HepG2 (cell line): ENCODE measurements at regions not wholly inside any gene's neighbourhood (a gene's known extent, or its start where the extent isn't known, plus 50 kb on each side); places are given as distances from the start of the nearest gene placed in this dataset.

ENCODE experiments used
- ATAC-seq: fragments of 200-7000 bp; cut with Tn5 transposase; 3 replicates; pipeline ENCODE4 v1.9.1; 2020; ENCODE audit warnings: mild to moderate bottlenecking, moderate library complexity
- BruUV-seq: library from RNA; stranded (reverse); fragments of 400-500 nt; replicated peaks from 2 replicates; lab custom pipeline; 2021; lab: Mats Ljungman, UMichigan
- CTCF ChIA-PET: fragments of 300-600 bp; formaldehyde crosslinking; extraction: SDS; loops from one replicate; lab custom pipeline; 2021; ENCODE audit warnings: low total read pairs, inconsistent platforms, low intra/inter-chr PET ratio; lab: Yijun Ruan, JAX
- POLR2A ChIA-PET: fragments of 350-600 bp; sonication (Branson Sonifier 250); formaldehyde crosslinking; loops from one replicate; lab custom pipeline; 2020; ENCODE audit warnings: antibody characterized with exemption, inconsistent platforms; lab: Yijun Ruan, JAX
- DNase-seq: peaks from one replicate; pipeline ENCODE4 v3.0.0-alpha.2; 2015; ENCODE audit warnings: low spot score
- FAIRE-seq: peaks from 3 replicates; lab custom pipeline; 2011; peaks lifted over from hg19 to GRCh38; lab: Jason Lieb, UNC
- H2AFZ ChIP-seq: one replicate; pipeline ENCODE4 v1.6.1; 2011; ENCODE audit warnings: low read length, inconsistent platforms
- H3K27ac ChIP-seq: fragments of 300-600 bp; 3 replicates; pipeline ENCODE4 v1.8.0; 2011; ENCODE audit warnings: mixed run types, mild to moderate bottlenecking, mixed read lengths, low read length, inconsistent platforms; ENCODE audit not compliant: insufficient read depth; ENCODE audit errors: extremely low read length
- H3K27me3 ChIP-seq, 2 experiments: fragments of 200-600 bp in 1 of 2; 2 replicates in 1 of 2; 3 replicates in 1 of 2; pipeline versions ENCODE4 v1.6.0 to v1.8.0; 2011; ENCODE audit warnings: low read length in 2 of 2, mild to moderate bottlenecking in 2 of 2, moderate library complexity in 2 of 2, inconsistent platforms in 1 of 2; ENCODE audit not compliant: insufficient read depth in 2 of 2, control insufficient read depth in 1 of 2
- H3K36me3 ChIP-seq, 2 experiments: fragments of 200-600 bp in 1 of 2; replicated peaks in 1 of 2; 2 replicates in 1 of 2; 3 replicates in 1 of 2; pipeline versions ENCODE4 v1.5.1 to v1.8.0; 2011; ENCODE audit warnings: low read length in 2 of 2, inconsistent platforms in 1 of 2; ENCODE audit not compliant: insufficient read depth in 2 of 2, control insufficient read depth in 1 of 2
- H3K4me1 ChIP-seq: 2 replicates; pipeline ENCODE4 v1.5.1; 2012; ENCODE audit warnings: low read length, inconsistent platforms; ENCODE audit not compliant: insufficient read depth
- H3K4me2 ChIP-seq: 2 replicates; pipeline ENCODE4 v1.6.0; 2011; ENCODE audit warnings: low read depth, low read length, inconsistent platforms
- H3K4me3 ChIP-seq, 3 experiments: fragments of 200-600 bp in 1 of 3; sonication (generic), shearing (Covaris generic) in 1 of 3; replicated peaks in 1 of 3; 2 replicates each; pipeline ENCODE4 v1.5.1; 2011 to 2016; ENCODE audit warnings: low read length in 3 of 3, inconsistent platforms in 2 of 3, low read depth in 2 of 3, mild to moderate bottlenecking in 2 of 3, control low read depth in 1 of 3, mixed read lengths in 1 of 3; ENCODE audit not compliant: insufficient read depth in 1 of 3
- H3K79me2 ChIP-seq: one replicate; pipeline ENCODE4 v1.6.1; 2011; ENCODE audit warnings: low read length, inconsistent platforms; ENCODE audit not compliant: insufficient read depth
- H3K9ac ChIP-seq: 2 replicates; pipeline ENCODE4 v1.6.0; 2011; ENCODE audit warnings: mild to moderate bottlenecking, low read depth, low read length, inconsistent platforms; ENCODE audit not compliant: insufficient read depth
- H3K9me3 ChIP-seq: 2 replicates; pipeline ENCODE4 v1.5.1; 2012; ENCODE audit warnings: mild to moderate bottlenecking, low read length
- H4K20me1 ChIP-seq: 2 replicates; pipeline ENCODE4 v1.6.0; 2011; ENCODE audit warnings: inconsistent platforms, mild to moderate bottlenecking, low read length, moderate library complexity; ENCODE audit not compliant: insufficient read depth
- BRCA1 ChIP-seq: sonication (generic); formaldehyde crosslinking; IDR thresholded peaks from 2 replicates; pipeline ENCODE4 v1.4.0; 2020; ENCODE audit warnings: missing genetic modification reagents
- DMAP1 ChIP-seq: IDR thresholded peaks from 2 replicates; pipeline ENCODE4 v1.6.1; 2016
- FOXP4 ChIP-seq: sonication (generic); formaldehyde crosslinking; IDR thresholded peaks from 2 replicates; pipeline ENCODE4 v1.4.0; 2020; ENCODE audit warnings: missing genetic modification reagents
- KDM3A ChIP-seq: IDR thresholded peaks from 2 replicates; pipeline ENCODE4 v1.6.1; 2018; ENCODE audit warnings: low read depth, missing compliant biosample characterization
- NCOA5 ChIP-seq: sonication (generic); formaldehyde crosslinking; IDR thresholded peaks from 2 replicates; pipeline ENCODE4 v1.4.0; 2020; ENCODE audit warnings: missing genetic modification reagents
- PLSCR1 ChIP-seq: sonication (generic); formaldehyde crosslinking; IDR thresholded peaks from 2 replicates; pipeline ENCODE4 v1.5.0; 2020; ENCODE audit warnings: missing genetic modification reagents, mild to moderate bottlenecking, borderline replicate concordance
- SKI ChIP-seq: fragments of 450-650 bp; IDR thresholded peaks from one replicate; pipeline ENCODE4 v1.6.1; 2018; ENCODE audit warnings: mild to moderate bottlenecking; ENCODE audit not compliant: partially characterized antibody
- SNAPC4 ChIP-seq: sonication (generic); formaldehyde crosslinking; IDR thresholded peaks from 2 replicates; pipeline ENCODE4 v1.4.0; 2020; ENCODE audit warnings: mild to moderate bottlenecking, missing genetic modification reagents
- SYNCRIP ChIP-seq: fragments of 200-400 bp; formaldehyde crosslinking; IDR thresholded peaks from 2 replicates; pipeline ENCODE4 v1.6.1; 2018; ENCODE audit warnings: mild to moderate bottlenecking, low read depth, low read length; ENCODE audit not compliant: insufficient read depth
- TCF7 ChIP-seq: sonication (generic); IDR thresholded peaks from 2 replicates; pipeline ENCODE4 v1.6.1; 2016; ENCODE audit warnings: antibody characterized with exemption, low read depth
- ZNF691 ChIP-seq: sonication (generic); formaldehyde crosslinking; IDR thresholded peaks from 2 replicates; pipeline ENCODE4 v1.4.0; 2020; ENCODE audit warnings: missing genetic modification reagents, low read depth, mild to moderate bottlenecking, borderline replicate concordance
- ZNF740 ChIP-seq: sonication (generic); formaldehyde crosslinking; IDR thresholded peaks from 2 replicates; pipeline ENCODE4 v1.4.0; 2020; ENCODE audit warnings: missing genetic modification reagents
- WGBS: methylation state at CpG from one replicate; pipeline ENCODE4 v1.1.6; 2017; ENCODE audit warnings: low lambda C conversion rate; 5-methylcytosine and 5-hydroxymethylcytosine counted together
- in situ Hi-C: cut with HindIII; loops from 2 replicates; pipeline ENCODE4 v1.10.0; 2017; ENCODE audit warnings: low pct_unique_long_range_greater_than_20kb; ENCODE audit not compliant: extremely low pct_ligation_motif_present
- intact Hi-C: fragments of 100-400 bp; cut with micrococcal nuclease; formaldehyde crosslinking; loops from one replicate; pipeline ENCODE4 v1.10.0; 2022; ENCODE audit not compliant: unreplicated experiment

GRCh38 chr3:43870844-43871626 is 180.3 kb downstream of the ABHD5 start (continued):
- TF ChIP-seq TCF7 (no peak), KDM3A (CRISPR knock-in tag) (no peak), DMAP1 (CRISPR knock-in tag) (no peak), BRCA1 (no peak), NCOA5 (CRISPR knock-in tag) (no peak), SNAPC4 (CRISPR knock-in tag) (no peak)

- Histone ChIP-seq H3K4me3 (no peak overlapping the region), H2AFZ (no peak overlapping the region), H3K27me3 (peaks cover 2 to 7% of the 10 kb centered on the region in 2 experiments; a peak in 2 of 5 replicates), H3K9me3 (no peaks in the 10 kb centered on the region), H3K79me2 (no peaks in the 10 kb centered on the region), H3K4me2 (no peak overlapping the region), H3K36me3 (no peaks in the 10 kb centered on the region), H3K4me1 (no peaks in the 10 kb centered on the region), H3K27ac (no peak overlapping the region), H3K9ac (no peak overlapping the region), H4K20me1 (no peaks in the 10 kb centered on the region)
- CTCF ChIA-PET = no interaction called here
- intact Hi-C loops (no loop called here), in situ Hi-C loops (no loop called here)
- BruUV-seq = no TSS peak
- WGBS = 8% methylated on average over 5 of the region's 9 CpGs
- FAIRE-seq = no peak
- POLR2A ChIA-PET = no interaction called here
- ATAC-seq = no peak
- no peak for DNase-seq
- no peak for TF ChIP-seq ZNF740 (CRISPR knock-in tag)
- no peak for TF ChIP-seq ZNF691 (CRISPR knock-in tag)
- no peak for TF ChIP-seq FOXP4 (CRISPR knock-in tag)
- no peak for TF ChIP-seq PLSCR1 (CRISPR knock-in tag)
- no peak for TF ChIP-seq SYNCRIP
- TF ChIP-seq SKI = no peak
These were observed 181.0 kb downstream of the ABHD5 start for GRCh38 chr3:43871627-43872245.
